HUES48 (cell line): ENCODE measurements at regions not wholly inside any gene's neighbourhood (a gene's known extent, or its start where the extent isn't known, plus 50 kb on each side); places are given as distances from the start of the nearest gene placed in this dataset.
"Not testable (repeated sequence)": the region's sequence is repeated elsewhere in the genome, so short reads cannot be mapped to it uniquely, and the experiment has no call there.

ENCODE experiments used
- H3K27ac ChIP-seq: one replicate; pipeline ENCODE4 v1.7.0; 2013; ENCODE audit warnings: low read depth, low read length, inconsistent platforms
- H3K27me3 ChIP-seq: 2 replicates; pipeline ENCODE4 v1.6.1; 2013; ENCODE audit warnings: mild to moderate bottlenecking, low read length; ENCODE audit not compliant: control insufficient read depth, insufficient read depth
- H3K36me3 ChIP-seq: 2 replicates; pipeline ENCODE4 v1.6.1; 2013; ENCODE audit warnings: low read length; ENCODE audit not compliant: control insufficient read depth, insufficient read depth
- H3K4me1 ChIP-seq: 2 replicates; pipeline ENCODE4 v1.6.1; 2013; ENCODE audit warnings: mild to moderate bottlenecking, low read length; ENCODE audit not compliant: control insufficient read depth, insufficient read depth
- H3K4me3 ChIP-seq: 2 replicates; pipeline ENCODE4 v1.5.1; 2013; ENCODE audit warnings: mild to moderate bottlenecking, low read depth, low read length
- H3K9ac ChIP-seq: 2 replicates; pipeline ENCODE4 v1.6.1; 2013; ENCODE audit warnings: mild to moderate bottlenecking, low read depth, low read length, moderate library complexity
- H3K9me3 ChIP-seq: 2 replicates; pipeline ENCODE4 v1.6.1; 2013; ENCODE audit warnings: low read length; ENCODE audit not compliant: control insufficient read depth, insufficient read depth

DNA sequence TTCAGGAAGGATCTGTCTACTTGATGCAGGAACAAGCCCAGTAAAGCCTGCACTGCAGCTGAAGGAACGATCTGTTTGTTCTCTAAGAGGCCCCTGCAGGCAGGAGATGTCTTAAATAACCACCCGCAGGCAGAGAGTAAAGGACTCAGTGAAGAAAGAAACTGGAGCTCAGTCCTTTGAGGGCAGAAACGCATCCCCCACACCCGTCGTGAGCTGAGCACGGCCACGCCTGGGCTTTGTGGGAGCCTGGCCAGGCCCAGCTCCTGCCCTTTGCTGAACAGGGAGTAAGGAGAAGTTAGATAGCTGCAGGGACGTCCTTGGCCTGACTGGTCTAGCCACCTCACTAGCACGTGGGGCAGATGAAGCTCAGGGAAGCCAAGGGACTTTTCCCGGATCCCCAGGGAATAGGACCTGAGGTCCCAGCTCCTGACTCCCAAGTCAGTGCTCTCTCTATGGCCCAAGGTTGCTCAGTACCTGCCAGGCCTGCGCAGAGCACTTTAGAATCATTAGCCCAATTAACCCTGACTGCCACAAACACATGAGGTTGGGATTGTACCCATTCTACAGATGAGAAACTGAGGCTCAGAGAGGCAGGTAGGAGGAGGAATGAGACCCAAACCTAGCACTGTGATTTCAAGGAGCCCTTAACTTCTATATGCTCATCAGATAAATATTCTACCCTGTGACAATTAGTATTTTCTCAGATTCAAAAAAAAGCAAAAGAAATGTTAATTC is 194.2 kb upstream of the SULF2 start:
- H3K9ac ChIP-seq, H3K36me3 ChIP-seq, H3K27ac ChIP-seq, H3K27me3 ChIP-seq, H3K9me3 ChIP-seq, H3K4me1 ChIP-seq, H3K4me3 ChIP-seq: not testable (repeated sequence)

DNA sequence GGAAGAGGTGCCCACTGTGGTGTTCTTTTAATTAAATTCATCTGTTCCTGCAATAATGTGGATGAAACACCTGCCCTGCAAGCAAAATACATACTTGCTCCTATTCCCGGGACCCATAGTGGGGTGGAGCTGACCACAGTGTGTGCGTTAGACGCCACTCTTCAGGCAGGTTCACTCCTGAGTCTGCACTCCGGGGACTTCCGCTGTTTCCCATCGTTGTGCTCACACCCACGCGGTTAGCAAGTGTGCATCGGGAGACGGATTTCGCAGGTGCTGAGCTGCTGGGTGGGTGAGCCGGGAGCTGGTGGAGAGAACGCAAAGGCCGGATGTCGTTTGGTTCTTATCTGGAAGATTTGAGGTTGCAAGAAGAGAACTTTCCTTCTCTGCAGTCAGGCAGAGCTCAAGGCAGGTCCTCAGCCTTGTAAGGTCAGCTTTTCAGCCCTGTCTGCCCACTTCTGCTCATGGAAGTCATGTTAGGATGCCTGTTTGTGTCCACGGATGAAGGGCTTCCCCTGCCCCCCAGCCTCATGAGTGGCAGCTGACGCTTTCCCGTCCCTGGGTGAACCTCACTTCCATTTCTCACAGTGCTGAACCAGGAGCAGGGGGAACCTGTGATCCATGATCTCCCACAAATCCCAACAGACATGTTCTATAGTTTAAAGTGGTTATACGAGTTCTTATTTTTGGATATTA is 193.3 kb upstream of the SULF2 start:
- H3K4me3 ChIP-seq, H3K27me3 ChIP-seq, H3K36me3 ChIP-seq, H3K4me1 ChIP-seq, H3K9ac ChIP-seq, H3K27ac ChIP-seq, H3K9me3 ChIP-seq: not testable (repeated sequence)

DNA sequence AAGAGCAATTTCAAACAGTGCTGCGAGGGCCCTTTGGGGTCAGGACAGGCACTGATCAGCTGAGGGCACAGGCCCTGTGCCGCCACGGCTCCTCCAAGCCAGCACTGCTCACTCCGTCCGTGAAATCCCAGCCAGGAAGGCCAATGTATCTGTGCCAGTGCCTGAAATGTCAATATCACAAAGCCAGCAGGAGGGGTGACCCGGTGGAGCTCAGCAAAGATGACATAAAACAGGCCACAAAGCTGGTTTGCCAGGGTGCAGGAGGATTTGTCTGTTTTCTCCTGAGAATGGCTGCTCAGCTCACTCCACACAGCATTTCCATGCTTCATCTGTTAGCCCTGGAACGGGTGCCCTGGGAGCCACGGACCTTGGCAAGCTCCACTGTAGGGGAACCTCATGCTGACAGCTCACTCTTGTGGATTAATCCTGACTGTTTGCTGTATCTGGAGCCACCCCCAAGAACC is 192.5 kb upstream of the SULF2 start:
- not testable (repeated sequence) for H3K4me3 ChIP-seq, H3K9ac ChIP-seq, H3K27ac ChIP-seq, H3K27me3 ChIP-seq, H3K4me1 ChIP-seq, H3K36me3 ChIP-seq, H3K9me3 ChIP-seq

DNA sequence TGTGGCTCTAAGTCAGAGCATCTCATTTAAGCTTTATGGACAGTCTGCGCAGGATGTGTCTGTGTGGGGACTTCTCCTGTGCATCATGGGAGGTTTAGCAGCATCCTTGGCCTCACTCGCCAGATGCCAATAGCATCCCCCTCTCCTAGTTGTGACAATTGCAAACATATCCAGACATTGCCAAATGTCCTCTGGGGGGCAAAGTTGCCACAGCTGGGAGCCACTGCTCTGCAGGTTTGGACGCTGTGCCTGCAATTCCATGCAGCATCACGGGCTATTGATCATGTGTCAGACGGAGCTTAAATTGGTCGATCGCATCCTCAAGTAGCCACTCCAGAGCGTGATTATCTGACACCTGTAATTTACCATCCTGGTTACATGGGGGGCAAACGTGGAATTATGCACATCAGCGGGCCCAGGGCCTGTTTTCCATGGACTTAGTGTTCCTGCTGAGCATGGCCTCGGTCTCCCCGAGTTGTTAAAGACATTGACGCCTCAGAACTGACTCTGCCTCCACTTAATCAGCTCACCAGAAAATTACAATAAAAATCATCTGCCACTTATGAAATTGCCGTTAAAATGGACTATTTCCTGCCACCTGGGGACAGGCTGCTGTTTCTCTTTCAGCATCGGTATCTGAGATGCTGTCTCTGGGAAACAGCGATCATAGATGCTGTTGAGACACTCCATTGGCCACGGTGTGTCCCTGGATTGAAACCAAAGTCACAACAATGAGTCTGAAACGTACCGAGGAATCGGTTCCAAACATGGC is 191.9 kb upstream of the SULF2 start:
- not testable (repeated sequence) for H3K27ac ChIP-seq, H3K9ac ChIP-seq, H3K4me3 ChIP-seq, H3K9me3 ChIP-seq, H3K36me3 ChIP-seq, H3K27me3 ChIP-seq
- peaks cover 15% of the 10 kb centered on the region for H3K4me1 ChIP-seq

DNA sequence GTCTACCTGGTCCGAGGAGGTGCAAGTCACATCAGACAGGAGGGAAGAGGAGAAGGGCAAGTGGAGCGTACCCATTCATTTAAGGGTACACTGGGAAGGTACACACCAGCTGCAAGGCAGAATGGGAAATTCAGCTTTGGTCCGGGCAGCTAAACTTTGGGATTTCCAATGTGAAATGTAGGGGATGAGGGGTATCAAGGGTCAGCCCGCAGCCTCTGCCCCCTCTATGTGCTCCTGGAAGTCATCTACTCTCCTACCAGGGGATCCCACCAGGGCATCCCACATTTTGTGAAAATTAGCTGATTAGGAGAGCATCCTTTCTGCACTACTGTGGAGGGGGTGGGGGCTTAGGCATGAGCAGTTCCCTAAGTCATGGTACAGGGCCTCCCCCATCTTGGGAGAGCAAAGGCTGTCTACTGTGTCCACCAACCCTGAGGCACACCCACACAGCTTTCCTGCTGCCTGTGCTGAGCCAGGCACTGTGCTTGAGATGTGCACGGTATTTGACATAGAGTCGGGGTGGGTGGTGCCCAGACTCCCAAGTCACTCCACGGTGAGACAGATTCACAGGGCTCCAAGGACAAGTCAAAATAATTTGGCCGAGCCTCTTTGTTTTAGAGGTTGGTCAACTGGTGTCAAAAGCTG is 189.1 kb upstream of the SULF2 start:
- H3K36me3 ChIP-seq: no peaks in the 10 kb centered on the region
- no peak overlapping the region for H3K9ac ChIP-seq
- peaks cover 30% of the 10 kb centered on the region for H3K4me1 ChIP-seq
- no peak overlapping the region for H3K27ac ChIP-seq
- H3K4me3 ChIP-seq: no peak overlapping the region
- H3K9me3 ChIP-seq: no peaks in the 10 kb centered on the region
- H3K27me3 ChIP-seq: no peaks in the 10 kb centered on the region

DNA sequence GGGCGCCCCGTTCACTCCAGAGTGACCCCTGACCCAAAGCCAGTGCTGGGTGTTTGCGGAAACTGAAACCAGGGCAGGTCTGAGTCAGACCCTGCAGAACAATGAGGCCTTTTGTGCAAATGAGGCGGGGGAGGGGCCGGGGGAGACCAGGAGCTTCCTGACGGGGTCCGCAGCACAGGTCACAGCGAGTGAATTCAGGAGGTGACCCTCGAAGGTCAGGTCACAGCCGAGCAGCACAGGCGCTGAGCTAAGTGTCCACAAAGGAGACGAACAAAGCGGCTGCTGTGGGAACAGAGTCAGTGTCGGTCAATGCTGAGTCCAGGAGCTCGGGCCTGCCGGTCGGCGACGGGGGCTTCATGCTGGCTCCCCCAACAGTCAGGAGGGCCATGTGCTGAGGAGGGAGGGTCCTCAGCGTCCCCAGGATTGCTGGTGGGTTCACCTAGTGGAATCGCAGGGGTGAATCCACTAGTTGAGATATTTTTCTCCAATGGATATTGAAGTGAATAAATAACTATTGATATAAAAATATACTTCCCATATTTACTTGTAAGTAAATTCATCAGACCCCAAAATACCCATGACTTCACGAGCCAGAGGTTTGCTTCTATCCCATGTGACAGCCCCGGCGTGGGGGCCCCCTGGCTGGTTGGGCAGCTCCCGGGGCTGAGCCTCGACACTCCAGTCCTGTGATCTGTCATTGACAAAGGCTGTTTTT is 188.4 kb upstream of the SULF2 start:
- Histone ChIP-seq H3K27me3 (no peaks in the 10 kb centered on the region), H3K36me3 (no peaks in the 10 kb centered on the region), H3K9ac (no peak overlapping the region), H3K4me1 (peaks cover 26% of the 10 kb centered on the region), H3K27ac (no peak overlapping the region), H3K4me3 (no peak overlapping the region), H3K9me3 (no peaks in the 10 kb centered on the region)

DNA sequence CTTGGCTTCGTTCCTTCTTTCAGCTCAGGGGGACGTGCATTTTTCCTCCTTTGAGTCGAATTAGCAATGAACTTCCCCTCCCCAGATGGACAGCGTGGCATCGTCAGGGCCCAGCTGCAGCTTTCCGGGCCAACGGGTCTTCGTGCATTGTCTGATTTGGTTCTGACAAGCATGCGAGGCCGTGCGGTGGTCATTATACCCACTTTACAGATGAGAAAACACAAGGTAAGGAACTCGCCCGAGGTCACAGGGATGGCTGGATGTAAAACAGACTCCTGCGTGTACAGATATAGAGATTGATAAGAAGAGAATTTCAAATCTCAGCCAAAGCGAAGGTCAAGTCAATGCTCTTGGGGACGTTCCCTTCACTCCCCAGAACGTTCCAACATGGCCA is 187.6 kb upstream of the SULF2 start:
- Histone ChIP-seq H3K27me3 (no peaks in the 10 kb centered on the region), H3K9me3 (no peaks in the 10 kb centered on the region), H3K36me3 (no peaks in the 10 kb centered on the region), H3K9ac (no peak overlapping the region), H3K4me1 (peaks cover 26% of the 10 kb centered on the region), H3K4me3 (no peak overlapping the region), H3K27ac (peak overlapping the region; percentile 28)

DNA sequence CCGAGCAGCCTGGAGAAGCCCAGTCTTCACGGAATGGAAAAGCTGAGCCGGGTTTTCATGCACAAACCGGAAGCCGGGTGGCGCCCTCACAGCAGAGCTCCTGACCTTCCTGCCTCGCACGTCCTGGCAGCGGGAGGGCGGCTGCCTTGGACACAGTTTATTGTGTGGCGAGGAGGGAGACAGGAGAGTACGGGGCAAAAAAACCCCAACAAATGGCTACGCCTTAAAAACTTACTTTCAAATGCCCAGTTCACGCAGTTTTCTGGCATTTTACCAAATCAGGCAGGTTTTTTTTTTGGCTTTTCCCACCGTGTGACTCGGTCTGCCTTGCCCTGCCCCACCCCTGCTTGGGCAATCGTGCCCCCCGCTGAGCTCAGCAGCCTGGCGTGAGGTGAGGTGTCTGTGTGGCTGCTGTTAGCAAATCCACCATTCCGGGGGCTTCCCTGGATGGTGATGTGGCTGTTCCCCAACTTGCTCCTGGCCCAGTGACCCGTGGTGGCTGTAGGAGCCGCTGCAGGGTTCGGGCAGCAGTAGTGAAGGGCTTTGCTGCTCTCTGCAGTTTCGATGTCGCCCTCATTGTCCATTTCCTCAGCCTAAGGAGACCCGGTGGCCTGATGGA is 187.1 kb upstream of the SULF2 start:
- Histone ChIP-seq H3K27ac (peak overlapping the region; percentile 28), H3K4me1 (peaks cover 26% of the 10 kb centered on the region)
- H3K9me3 ChIP-seq, H3K9ac ChIP-seq, H3K4me3 ChIP-seq, H3K36me3 ChIP-seq, H3K27me3 ChIP-seq: not testable (repeated sequence)

DNA sequence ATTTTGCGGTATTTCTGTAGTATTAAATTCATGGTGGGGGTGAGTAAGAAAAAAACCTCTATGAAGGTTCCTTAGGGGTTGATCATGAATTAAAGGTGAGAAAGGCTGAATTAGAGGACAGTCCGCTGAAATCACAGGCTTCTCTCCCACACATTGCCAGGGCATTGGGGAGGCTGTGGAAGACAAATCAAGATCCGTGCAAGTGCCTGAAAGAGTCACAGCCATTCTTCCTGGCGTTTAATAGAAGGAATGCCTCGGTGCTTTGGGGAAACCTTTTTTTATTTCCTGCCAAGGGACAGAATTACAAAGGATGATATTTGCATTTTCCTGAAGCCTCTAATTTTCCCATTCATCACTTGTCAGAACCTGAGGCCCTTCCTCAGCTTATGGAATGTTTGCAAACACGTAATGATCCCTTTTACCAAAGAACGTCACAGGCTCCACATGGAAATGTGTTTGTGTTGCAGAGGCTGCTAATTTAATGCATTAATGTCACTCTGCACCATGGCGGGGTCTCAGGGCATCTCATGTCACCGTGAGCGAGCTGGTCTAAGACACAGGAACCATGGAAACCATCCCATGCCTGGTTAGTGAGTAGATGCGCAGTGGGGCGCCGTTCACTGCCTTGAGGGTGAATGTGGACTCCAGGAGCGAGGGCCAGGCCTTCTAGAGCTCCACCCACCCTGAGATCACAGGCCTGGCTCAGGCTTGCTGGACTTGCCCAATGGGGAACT is 185.9 kb upstream of the SULF2 start:
- Histone ChIP-seq H3K9ac (no peak overlapping the region), H3K27me3 (no peaks in the 10 kb centered on the region), H3K9me3 (no peaks in the 10 kb centered on the region), H3K4me1 (peaks cover 26% of the 10 kb centered on the region), H3K27ac (no peak overlapping the region), H3K36me3 (no peaks in the 10 kb centered on the region), H3K4me3 (no peak overlapping the region)
